ENCODE measurements at regions not wholly inside any gene's neighbourhood (a gene's known extent, or its start where the extent isn't known, plus 50 kb on each side); places are given as distances from the start of the nearest gene placed in this dataset.

DNA sequence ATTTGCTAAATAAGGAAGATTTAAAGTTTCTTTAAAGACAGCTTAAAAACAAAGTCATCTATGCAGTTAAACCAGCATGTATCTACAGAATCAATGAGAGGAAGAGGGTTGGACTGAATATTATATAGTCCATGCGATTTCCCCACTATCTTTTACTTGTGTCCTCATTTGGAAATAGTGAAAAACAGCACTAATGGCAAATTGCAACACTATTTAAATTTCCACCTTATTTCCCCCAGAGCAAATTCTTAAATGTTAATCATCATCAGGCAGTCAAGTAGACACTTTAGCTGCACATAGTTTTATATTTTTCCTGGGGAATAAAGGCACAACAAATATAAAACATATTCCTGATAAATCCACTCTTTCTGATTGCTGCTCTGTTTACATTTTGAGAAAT, 114.6 kb downstream of the LCA5 start:
- POLR2A ChIA-PET: no interaction called here

DNA sequence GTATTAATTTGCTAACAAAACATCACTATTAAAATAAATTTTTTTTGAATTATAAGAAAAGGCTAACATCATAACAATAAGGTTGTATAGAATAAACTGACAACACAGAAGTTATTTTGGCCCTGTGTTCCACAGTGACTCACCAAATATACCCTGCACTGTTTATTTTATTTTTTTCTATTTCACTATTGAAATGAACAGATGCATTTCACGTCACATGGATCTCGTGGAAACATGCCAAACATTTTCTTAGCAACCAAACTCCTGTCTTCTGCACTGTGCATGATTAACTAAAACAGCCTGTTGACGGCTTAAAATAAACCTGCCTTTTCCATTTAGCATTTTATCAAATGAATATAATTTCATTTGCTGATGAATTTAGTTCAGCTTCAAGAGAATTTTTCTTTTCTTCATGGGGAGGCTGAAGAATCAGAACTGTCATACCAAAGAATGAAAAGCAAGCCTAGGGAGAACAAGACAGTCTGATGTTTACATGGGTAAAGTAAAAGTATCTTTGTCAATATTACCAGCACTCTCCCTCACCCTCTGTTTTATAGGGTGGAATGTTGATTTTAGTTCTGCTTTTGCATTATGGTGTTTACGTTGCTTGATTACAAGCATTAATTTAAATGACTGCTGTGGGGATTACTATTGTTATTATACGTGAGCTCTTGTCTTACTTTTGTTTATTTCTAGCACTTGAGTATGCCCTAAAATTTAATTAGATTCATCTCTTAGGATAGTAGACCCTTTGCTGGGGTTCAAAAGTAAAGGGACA, 115.3 kb downstream of the LCA5 start:
- ChIA-PET CTCF (no interaction called here), POLR2A (no interaction called here)
- Histone ChIP-seq H3K4me1 (no peaks in the 10 kb centered on the region), H3K36me3 (ENCODE audit: control insufficient read depth, insufficient read depth, low read length) (no peaks in the 10 kb centered on the region), H3K9me3 (no peaks in the 10 kb centered on the region), H3K27me3 (replicated peaks; ENCODE audit: control insufficient read depth, insufficient read depth, low read length) (no peaks in the 10 kb centered on the region), H3K4me3 (ENCODE audit: low read depth, low read length) (no peak overlapping the region)
- TF ChIP-seq, protein P1, sequence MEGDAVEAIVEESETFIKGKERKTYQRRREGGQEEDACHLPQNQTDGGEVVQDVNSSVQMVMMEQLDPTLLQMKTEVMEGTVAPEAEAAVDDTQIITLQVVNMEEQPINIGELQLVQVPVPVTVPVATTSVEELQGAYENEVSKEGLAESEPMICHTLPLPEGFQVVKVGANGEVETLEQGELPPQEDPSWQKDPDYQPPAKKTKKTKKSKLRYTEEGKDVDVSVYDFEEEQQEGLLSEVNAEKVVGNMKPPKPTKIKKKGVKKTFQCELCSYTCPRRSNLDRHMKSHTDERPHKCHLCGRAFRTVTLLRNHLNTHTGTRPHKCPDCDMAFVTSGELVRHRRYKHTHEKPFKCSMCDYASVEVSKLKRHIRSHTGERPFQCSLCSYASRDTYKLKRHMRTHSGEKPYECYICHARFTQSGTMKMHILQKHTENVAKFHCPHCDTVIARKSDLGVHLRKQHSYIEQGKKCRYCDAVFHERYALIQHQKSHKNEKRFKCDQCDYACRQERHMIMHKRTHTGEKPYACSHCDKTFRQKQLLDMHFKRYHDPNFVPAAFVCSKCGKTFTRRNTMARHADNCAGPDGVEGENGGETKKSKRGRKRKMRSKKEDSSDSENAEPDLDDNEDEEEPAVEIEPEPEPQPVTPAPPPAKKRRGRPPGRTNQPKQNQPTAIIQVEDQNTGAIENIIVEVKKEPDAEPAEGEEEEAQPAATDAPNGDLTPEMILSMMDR (IDR thresholded peaks at IDR 0.05; ENCODE audit: insufficient read depth in 1 of 2, low read depth in 1 of 2, low read length in 1 of 2, severe bottlenecking in 1 of 2, unreplicated experiment in 1 of 2): no peak
- intact Hi-C loops (cut with micrococcal nuclease; ENCODE audit: unreplicated experiment): no loop called here
- H3K4me3 Mint-ChIP-seq (ENCODE audit: unreplicated experiment): no peak overlapping the region
- no TSS peak for BruUV-seq (replicated peaks)
- no peaks in the 10 kb centered on the region for H3K9me3 Mint-ChIP-seq (ENCODE audit: unreplicated experiment)
- no peaks in the 10 kb centered on the region for H3K36me3 Mint-ChIP-seq (ENCODE audit: insufficient read depth, unreplicated experiment)
- DNase-seq: no peak
- no peaks in the 10 kb centered on the region for H3K27me3 Mint-ChIP-seq (ENCODE audit: insufficient read depth, unreplicated experiment)
- H3K27ac Mint-ChIP-seq (ENCODE audit: unreplicated experiment): no peak overlapping the region
- H3K4me1 Mint-ChIP-seq (ENCODE audit: low read depth, unreplicated experiment): no peaks in the 10 kb centered on the region

More for the DNA sequence above, 114.6 kb downstream of the LCA5 start:
- Mint-ChIP-seq H3K36me3 (ENCODE audit: insufficient read depth, unreplicated experiment) (no peaks in the 10 kb centered on the region), H3K27ac (ENCODE audit: unreplicated experiment) (no peak overlapping the region), H3K27me3 (ENCODE audit: insufficient read depth, unreplicated experiment) (no peaks in the 10 kb centered on the region), H3K9me3 (ENCODE audit: unreplicated experiment) (no peaks in the 10 kb centered on the region), H3K4me1 (ENCODE audit: low read depth, unreplicated experiment) (no peaks in the 10 kb centered on the region), H3K4me3 (ENCODE audit: unreplicated experiment) (no peak overlapping the region)
- no peak overlapping the region for H3K4me3 ChIP-seq (ENCODE audit: low read depth, low read length)
- no TSS peak for BruUV-seq (replicated peaks)
- H3K9me3 ChIP-seq: no peaks in the 10 kb centered on the region
- no peaks in the 10 kb centered on the region for H3K27me3 ChIP-seq (replicated peaks; ENCODE audit: control insufficient read depth, insufficient read depth, low read length)
- no peaks in the 10 kb centered on the region for H3K36me3 ChIP-seq (ENCODE audit: control insufficient read depth, insufficient read depth, low read length)
- DNase-seq: no peak
- TF ChIP-seq, protein P1 (IDR thresholded peaks at IDR 0.05; ENCODE audit: insufficient read depth in 1 of 2, low read depth in 1 of 2, low read length in 1 of 2, severe bottlenecking in 1 of 2, unreplicated experiment in 1 of 2): no peak
- intact Hi-C loops (cut with micrococcal nuclease; ENCODE audit: unreplicated experiment): no loop called here
- H3K4me1 ChIP-seq: no peaks in the 10 kb centered on the region
- CTCF ChIA-PET: no interaction called here

DNA sequence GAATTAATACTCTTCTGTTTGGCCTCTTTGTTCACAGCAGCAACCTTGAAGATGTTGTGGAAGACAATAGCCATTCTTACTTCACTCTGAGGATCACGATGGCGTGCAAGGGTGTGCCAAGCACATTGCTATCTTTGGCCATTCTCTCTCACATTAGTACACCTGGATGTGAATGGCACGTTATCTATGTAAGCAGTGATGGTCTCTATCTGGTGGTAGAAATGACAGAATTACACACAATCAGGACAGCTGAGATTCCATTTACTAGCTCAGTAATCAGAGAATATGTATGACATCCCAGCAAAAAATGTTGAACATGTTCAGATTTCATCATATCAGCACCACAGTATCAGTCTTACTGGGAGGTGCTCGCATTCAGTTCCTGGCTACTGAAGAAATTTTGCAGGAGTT, 116.2 kb downstream of the LCA5 start:
- intact Hi-C loops (cut with micrococcal nuclease; ENCODE audit: unreplicated experiment): no loop called here
- no TSS peak for BruUV-seq (replicated peaks)
- CTCF ChIA-PET: interaction anchor here (1.7 kb wide), 1 partner anchor 10 kb away, joined by 8 read pairs; no protein-coding TSS in a partner anchor

More for the DNA sequence above, 116.2 kb downstream of the LCA5 start:
- Histone ChIP-seq H3K4me1 (no peaks in the 10 kb centered on the region), H3K9me3 (no peaks in the 10 kb centered on the region), H3K36me3 (ENCODE audit: control insufficient read depth, insufficient read depth, low read length) (no peaks in the 10 kb centered on the region), H3K4me3 (ENCODE audit: low read depth, low read length) (no peak overlapping the region), H3K27me3 (replicated peaks; ENCODE audit: control insufficient read depth, insufficient read depth, low read length) (no peaks in the 10 kb centered on the region)
- Mint-ChIP-seq H3K36me3 (ENCODE audit: insufficient read depth, unreplicated experiment) (no peaks in the 10 kb centered on the region), H3K27ac (ENCODE audit: unreplicated experiment) (no peak overlapping the region), H3K9me3 (ENCODE audit: unreplicated experiment) (no peaks in the 10 kb centered on the region), H3K4me3 (ENCODE audit: unreplicated experiment) (no peak overlapping the region), H3K4me1 (ENCODE audit: low read depth, unreplicated experiment) (no peaks in the 10 kb centered on the region), H3K27me3 (ENCODE audit: insufficient read depth, unreplicated experiment) (no peaks in the 10 kb centered on the region)
- TF ChIP-seq, protein P1 (IDR thresholded peaks at IDR 0.05; ENCODE audit: insufficient read depth in 1 of 2, low read depth in 1 of 2, low read length in 1 of 2, severe bottlenecking in 1 of 2, unreplicated experiment in 1 of 2): no peak
- no peak for DNase-seq
- POLR2A ChIA-PET: no interaction called here

All from Caco-2 (cell line).